WTC11 (cell line): ENCODE measurements at regions not wholly inside any gene's neighbourhood (a gene's known extent, or its start where the extent isn't known, plus 50 kb on each side); places are given as distances from the start of the nearest gene placed in this dataset.
"Not testable (repeated sequence)": the region's sequence is repeated elsewhere in the genome, so short reads cannot be mapped to it uniquely, and the experiment has no call there.

Source experiments
- ATAC-seq: fragments of 200-7000 bp; cut with Tn5 transposase; 2 replicates; pipeline ENCODE4 v1.10.0; 2021; ENCODE audit warnings: mild to moderate bottlenecking, moderate library complexity
- CTCF ChIA-PET: fragments of 300-600 bp; sonication (Branson Sonifier 250); formaldehyde crosslinking; loops from one replicate; lab custom pipeline; 2021; ENCODE audit warnings: antibody characterized with exemption; lab: Charles Lee
- POLR2A ChIA-PET: fragments of 350-600 bp; sonication (Branson Sonifier 250); formaldehyde crosslinking; loops from one replicate; lab custom pipeline; 2021; ENCODE audit warnings: antibody characterized with exemption; lab: Charles Lee
- DNase-seq: peaks from one replicate; pipeline ENCODE4 v3.0.0; 2021; ENCODE audit warnings: low spot score
- H3K27ac Mint-ChIP-seq: 2 replicates; pipeline ENCODE4 v1.8.0; 2021; ENCODE audit warnings: mixed read lengths
- H3K27me3 Mint-ChIP-seq: 2 replicates; pipeline ENCODE4 v1.8.0; 2021; ENCODE audit warnings: low read depth, mild to moderate bottlenecking, moderate library complexity, mixed read lengths
- H3K36me3 Mint-ChIP-seq: 2 replicates; pipeline ENCODE4 v1.8.0; 2021; ENCODE audit warnings: mixed read lengths
- H3K4me1 Mint-ChIP-seq: 2 replicates; pipeline ENCODE4 v1.8.0; 2022; ENCODE audit warnings: mixed read lengths
- H3K4me3 Mint-ChIP-seq: 2 replicates; pipeline ENCODE4 v1.8.0; 2021; ENCODE audit warnings: mild to moderate bottlenecking, moderate library complexity, mixed read lengths
- H3K9me3 Mint-ChIP-seq: 2 replicates; pipeline ENCODE4 v1.8.0; 2021; ENCODE audit warnings: mixed read lengths
- ATF1 ChIP-seq: sonication (generic); formaldehyde crosslinking; IDR thresholded peaks from 2 replicates; pipeline ENCODE4 v1.8.1; 2023; ENCODE audit warnings: mild to moderate bottlenecking, moderate library complexity, missing genetic modification reagents
- CREB1 ChIP-seq: sonication (generic); formaldehyde crosslinking; IDR thresholded peaks from 2 replicates; pipeline ENCODE4 v1.8.0; 2023; ENCODE audit warnings: mild to moderate bottlenecking, missing genetic modification reagents
- GABPB1 ChIP-seq: sonication (generic); formaldehyde crosslinking; IDR thresholded peaks from 2 replicates; pipeline ENCODE4 v1.8.1; 2023; ENCODE audit warnings: mild to moderate bottlenecking, missing genetic modification reagents
- NFYB ChIP-seq: sonication (generic); formaldehyde crosslinking; conservative IDR thresholded peaks from 2 replicates; pipeline ENCODE4 v1.8.0; 2022; ENCODE audit warnings: low read depth, missing genetic modification reagents
- NR1H2 ChIP-seq: sonication (generic); formaldehyde crosslinking; IDR thresholded peaks from 2 replicates; pipeline ENCODE4 v1.9.0; 2021; ENCODE audit warnings: mild to moderate bottlenecking, moderate library complexity, missing genetic modification reagents
- SMAD3 ChIP-seq: sonication (generic); formaldehyde crosslinking; IDR thresholded peaks from 2 replicates; pipeline ENCODE4 v1.8.0; 2022; ENCODE audit warnings: missing genetic modification reagents, mild to moderate bottlenecking, borderline replicate concordance
- ZNF121 ChIP-seq: sonication (generic); formaldehyde crosslinking; IDR thresholded peaks from 2 replicates; pipeline ENCODE4 v1.8.0; 2023; ENCODE audit warnings: missing genetic modification reagents
- TF ChIP-seq, protein P1 (sequence below): sonication (generic); formaldehyde crosslinking; IDR thresholded peaks from 2 replicates; pipeline ENCODE4 v1.8.0; 2022; ENCODE audit warnings: missing genetic modification reagents
- TF ChIP-seq, protein P2 (sequence below): sonication (generic); formaldehyde crosslinking; IDR thresholded peaks from 2 replicates; pipeline ENCODE4 v1.8.1; 2023; ENCODE audit warnings: mild to moderate bottlenecking, missing genetic modification reagents
- TF ChIP-seq, protein P3 (sequence below): sonication (generic); formaldehyde crosslinking; IDR thresholded peaks from 2 replicates; pipeline ENCODE4 v1.8.1; 2022; ENCODE audit warnings: mild to moderate bottlenecking, moderate library complexity, missing genetic modification reagents
- TF ChIP-seq, protein P4 (sequence below): sonication (generic); formaldehyde crosslinking; conservative IDR thresholded peaks from 2 replicates; pipeline ENCODE4 v1.8.1; 2023; ENCODE audit warnings: mild to moderate bottlenecking, low read depth, missing genetic modification reagents, moderate library complexity

DNA sequence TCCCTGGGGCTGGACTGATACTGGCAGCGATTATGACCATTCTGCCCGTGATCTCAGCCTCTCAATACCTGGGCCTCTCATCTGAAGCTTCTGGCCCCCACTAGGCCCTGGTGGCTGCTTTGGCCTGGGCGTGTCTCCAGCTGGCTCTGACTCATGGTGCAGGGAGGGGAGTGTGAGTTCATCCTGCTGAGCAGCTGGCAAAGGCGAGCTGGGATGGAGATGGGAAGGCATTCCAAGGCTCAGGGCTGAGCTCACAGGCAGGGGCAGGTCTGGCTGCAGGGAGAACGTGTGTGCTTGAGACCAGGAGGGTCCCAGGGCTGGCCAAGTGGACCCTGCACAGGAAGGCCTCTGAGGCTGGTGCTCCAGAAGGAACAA is 221.8 kb downstream of the TMEM121 start (continued):
- TF ChIP-seq, protein P1, sequence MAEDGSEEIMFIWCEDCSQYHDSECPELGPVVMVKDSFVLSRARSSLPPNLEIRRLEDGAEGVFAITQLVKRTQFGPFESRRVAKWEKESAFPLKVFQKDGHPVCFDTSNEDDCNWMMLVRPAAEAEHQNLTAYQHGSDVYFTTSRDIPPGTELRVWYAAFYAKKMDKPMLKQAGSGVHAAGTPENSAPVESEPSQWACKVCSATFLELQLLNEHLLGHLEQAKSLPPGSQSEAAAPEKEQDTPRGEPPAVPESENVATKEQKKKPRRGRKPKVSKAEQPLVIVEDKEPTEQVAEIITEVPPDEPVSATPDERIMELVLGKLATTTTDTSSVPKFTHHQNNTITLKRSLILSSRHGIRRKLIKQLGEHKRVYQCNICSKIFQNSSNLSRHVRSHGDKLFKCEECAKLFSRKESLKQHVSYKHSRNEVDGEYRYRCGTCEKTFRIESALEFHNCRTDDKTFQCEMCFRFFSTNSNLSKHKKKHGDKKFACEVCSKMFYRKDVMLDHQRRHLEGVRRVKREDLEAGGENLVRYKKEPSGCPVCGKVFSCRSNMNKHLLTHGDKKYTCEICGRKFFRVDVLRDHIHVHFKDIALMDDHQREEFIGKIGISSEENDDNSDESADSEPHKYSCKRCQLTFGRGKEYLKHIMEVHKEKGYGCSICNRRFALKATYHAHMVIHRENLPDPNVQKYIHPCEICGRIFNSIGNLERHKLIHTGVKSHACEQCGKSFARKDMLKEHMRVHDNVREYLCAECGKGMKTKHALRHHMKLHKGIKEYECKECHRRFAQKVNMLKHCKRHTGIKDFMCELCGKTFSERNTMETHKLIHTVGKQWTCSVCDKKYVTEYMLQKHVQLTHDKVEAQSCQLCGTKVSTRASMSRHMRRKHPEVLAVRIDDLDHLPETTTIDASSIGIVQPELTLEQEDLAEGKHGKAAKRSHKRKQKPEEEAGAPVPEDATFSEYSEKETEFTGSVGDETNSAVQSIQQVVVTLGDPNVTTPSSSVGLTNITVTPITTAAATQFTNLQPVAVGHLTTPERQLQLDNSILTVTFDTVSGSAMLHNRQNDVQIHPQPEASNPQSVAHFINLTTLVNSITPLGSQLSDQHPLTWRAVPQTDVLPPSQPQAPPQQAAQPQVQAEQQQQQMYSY (CRISPR knock-in tag): no peak

DNA sequence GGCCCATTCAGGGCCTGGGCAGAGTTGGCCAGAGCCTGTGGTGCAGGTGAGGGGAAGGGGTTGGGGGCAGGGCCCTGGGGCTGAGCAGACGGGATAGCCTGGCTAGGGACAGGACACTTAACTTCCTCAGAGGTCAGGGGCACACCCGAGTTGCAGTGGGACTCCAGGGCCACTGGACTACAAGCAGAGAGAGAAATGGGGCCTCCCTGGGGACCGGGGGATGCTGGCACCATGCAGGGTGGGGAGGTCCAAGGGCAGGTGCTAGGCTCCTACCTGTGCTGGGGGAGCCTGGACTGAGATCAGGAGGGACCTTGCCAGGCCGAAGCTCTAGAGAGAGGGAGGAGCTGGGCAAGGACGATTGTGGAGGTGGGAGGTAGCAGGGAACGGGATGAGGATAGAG is 222.3 kb downstream of the TMEM121 start:
- H3K4me3 Mint-ChIP-seq, H3K27ac Mint-ChIP-seq, CTCF ChIA-PET, H3K27me3 Mint-ChIP-seq, H3K4me1 Mint-ChIP-seq, DNase-seq, ATAC-seq, POLR2A ChIA-PET: not testable (repeated sequence)
- H3K9me3 Mint-ChIP-seq: peaks cover 17% of the 10 kb centered on the region
- peaks cover 38% of the 10 kb centered on the region for H3K36me3 Mint-ChIP-seq

DNA sequence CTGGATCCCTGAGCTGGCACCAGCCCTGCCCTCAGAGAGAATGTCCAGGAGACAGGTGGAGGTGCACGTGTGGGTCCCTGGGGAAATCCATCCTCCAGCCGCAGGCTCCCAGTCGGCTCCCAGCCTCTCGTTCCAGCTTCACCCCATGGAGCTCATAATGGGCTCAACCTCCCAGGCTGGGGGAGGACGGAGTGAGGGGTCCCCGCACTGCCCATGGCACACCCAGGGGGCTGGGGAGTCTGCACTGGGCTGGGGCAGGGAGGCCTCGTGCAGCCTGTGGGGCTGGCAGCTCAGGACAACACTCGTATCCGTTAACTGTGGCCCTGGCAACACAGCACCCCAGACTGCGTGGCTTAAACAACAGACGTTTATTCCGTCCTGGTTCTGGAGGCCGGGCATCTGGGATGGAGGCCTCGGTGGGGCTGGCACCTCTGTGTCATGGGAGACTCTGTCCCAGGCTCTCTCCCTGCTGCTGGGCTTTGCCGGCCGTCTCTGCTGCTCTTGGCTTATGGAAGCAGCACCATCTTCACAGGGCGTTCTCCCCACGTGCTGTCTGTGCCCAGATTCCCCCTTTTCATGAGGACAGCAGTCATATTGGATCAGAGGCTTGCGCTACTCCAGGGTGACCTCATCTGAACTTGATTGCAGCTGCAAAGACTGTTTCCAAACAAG is 223.6 kb downstream of the TMEM121 start:
- ATAC-seq, DNase-seq, H3K4me1 Mint-ChIP-seq, H3K27ac Mint-ChIP-seq, POLR2A ChIA-PET, CTCF ChIA-PET, H3K4me3 Mint-ChIP-seq: not testable (repeated sequence)
- Mint-ChIP-seq H3K36me3 (peaks cover 47% of the 10 kb centered on the region), H3K9me3 (peaks cover 28% of the 10 kb centered on the region), H3K27me3 (peaks cover 12% of the 10 kb centered on the region)

DNA sequence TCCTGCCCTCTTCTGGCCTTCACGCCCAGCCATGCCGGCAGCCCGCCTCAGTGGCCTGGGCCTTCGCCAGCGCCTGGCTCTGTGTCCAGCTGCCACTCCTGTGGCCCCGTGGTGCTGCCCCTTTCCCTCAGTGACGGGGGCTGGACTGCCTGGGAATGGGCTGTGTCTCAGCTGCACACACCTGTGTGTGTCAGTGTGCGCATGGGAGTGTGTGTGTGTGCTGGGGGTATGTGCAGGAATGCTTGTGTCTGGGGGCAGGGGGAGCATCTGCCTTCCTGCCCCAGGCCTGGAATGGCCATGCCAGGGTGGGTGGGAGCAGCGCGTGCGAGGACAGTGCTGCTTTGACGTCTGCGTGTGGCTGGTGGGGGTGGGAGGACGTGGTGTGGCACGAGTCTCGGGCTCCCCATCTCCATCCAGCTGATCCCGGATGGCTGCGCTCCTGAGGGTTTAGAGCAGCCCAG is 224.9 kb downstream of the TMEM121 start:
- Mint-ChIP-seq H3K27me3 (peaks cover 12% of the 10 kb centered on the region), H3K9me3 (peaks cover 34% of the 10 kb centered on the region), H3K36me3 (peaks cover 43% of the 10 kb centered on the region)
- H3K27ac Mint-ChIP-seq, POLR2A ChIA-PET, ATAC-seq, H3K4me3 Mint-ChIP-seq, H3K4me1 Mint-ChIP-seq, CTCF ChIA-PET, DNase-seq: not testable (repeated sequence)

DNA sequence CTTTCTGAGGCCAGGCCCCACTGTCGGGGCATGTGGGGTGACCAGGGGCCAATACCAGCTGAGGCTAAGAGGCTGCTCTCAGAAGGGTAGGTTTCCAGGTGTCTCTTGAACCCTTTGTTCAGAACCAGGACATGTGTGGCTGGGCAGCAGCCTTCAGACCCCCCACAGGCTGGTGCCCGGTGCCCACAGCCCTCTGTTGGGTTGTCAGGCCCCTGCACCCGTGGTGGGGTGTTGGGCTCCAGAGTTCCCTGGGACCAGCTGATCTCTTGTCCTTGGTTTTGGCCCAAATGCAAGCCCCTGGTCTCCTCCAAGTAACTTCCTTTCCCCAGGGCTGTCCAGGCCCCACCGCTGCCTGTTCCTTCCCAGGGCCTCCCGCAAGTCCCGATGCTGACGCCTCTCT is 226.0 kb downstream of the TMEM121 start:
- H3K27ac Mint-ChIP-seq, POLR2A ChIA-PET, H3K4me1 Mint-ChIP-seq, H3K4me3 Mint-ChIP-seq, DNase-seq, CTCF ChIA-PET, ATAC-seq: not testable (repeated sequence)
- Mint-ChIP-seq H3K36me3 (peaks cover 44% of the 10 kb centered on the region), H3K9me3 (peaks cover 42% of the 10 kb centered on the region), H3K27me3 (peaks cover 16% of the 10 kb centered on the region)

DNA sequence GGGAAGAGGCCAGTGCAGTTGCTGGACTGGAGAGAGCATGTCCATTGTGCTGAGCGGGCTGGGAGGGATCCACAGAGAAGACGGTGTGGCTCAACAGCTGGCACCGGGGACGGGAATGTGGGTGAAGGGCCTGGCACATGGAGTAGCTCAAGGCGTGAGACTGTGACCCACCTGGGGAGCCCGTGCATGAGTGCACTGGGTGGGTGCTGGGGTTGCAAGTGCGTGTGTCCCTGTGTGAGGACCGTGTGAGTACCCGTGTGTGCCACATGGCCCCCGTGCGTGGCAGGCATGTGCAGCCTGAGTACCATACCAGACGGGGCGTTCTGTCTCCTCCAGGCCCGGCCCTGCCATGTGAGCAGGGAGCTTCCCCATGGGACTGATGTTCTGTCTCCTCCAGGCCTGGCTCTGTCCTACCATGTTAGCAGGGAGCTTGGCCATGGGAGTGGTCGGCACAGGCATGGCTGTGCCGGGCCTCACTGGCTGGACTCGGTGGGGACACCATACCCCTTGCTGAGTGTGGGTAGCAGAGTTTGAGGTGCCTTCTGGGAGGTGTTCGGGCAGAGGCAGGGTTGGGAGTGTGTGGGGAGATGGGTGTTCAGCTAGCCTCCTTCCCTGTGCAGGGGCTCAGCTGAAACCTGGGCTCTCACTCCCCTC is 234.4 kb downstream of the TMEM121 start:
- ATAC-seq: no peak
- peaks cover 10% of the 10 kb centered on the region for H3K27me3 Mint-ChIP-seq
- POLR2A ChIA-PET: no interaction called here
- TF ChIP-seq, protein P2, sequence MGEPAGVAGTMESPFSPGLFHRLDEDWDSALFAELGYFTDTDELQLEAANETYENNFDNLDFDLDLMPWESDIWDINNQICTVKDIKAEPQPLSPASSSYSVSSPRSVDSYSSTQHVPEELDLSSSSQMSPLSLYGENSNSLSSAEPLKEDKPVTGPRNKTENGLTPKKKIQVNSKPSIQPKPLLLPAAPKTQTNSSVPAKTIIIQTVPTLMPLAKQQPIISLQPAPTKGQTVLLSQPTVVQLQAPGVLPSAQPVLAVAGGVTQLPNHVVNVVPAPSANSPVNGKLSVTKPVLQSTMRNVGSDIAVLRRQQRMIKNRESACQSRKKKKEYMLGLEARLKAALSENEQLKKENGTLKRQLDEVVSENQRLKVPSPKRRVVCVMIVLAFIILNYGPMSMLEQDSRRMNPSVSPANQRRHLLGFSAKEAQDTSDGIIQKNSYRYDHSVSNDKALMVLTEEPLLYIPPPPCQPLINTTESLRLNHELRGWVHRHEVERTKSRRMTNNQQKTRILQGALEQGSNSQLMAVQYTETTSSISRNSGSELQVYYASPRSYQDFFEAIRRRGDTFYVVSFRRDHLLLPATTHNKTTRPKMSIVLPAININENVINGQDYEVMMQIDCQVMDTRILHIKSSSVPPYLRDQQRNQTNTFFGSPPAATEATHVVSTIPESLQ (CRISPR knock-in tag): no peak
- TF ChIP-seq CREB1 (CRISPR knock-in tag) (no peak), GABPB1 (CRISPR knock-in tag) (no peak), ZNF121 (CRISPR knock-in tag) (no peak), NFYB (CRISPR knock-in tag) (no peak), SMAD3 (CRISPR knock-in tag) (no peak), NR1H2 (no peak), ATF1 (CRISPR knock-in tag) (no peak)
- TF ChIP-seq, protein P3, sequence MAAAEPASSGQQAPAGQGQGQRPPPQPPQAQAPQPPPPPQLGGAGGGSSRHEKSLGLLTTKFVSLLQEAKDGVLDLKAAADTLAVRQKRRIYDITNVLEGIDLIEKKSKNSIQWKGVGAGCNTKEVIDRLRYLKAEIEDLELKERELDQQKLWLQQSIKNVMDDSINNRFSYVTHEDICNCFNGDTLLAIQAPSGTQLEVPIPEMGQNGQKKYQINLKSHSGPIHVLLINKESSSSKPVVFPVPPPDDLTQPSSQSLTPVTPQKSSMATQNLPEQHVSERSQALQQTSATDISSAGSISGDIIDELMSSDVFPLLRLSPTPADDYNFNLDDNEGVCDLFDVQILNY (CRISPR knock-in tag): no peak
- TF ChIP-seq, protein P4, sequence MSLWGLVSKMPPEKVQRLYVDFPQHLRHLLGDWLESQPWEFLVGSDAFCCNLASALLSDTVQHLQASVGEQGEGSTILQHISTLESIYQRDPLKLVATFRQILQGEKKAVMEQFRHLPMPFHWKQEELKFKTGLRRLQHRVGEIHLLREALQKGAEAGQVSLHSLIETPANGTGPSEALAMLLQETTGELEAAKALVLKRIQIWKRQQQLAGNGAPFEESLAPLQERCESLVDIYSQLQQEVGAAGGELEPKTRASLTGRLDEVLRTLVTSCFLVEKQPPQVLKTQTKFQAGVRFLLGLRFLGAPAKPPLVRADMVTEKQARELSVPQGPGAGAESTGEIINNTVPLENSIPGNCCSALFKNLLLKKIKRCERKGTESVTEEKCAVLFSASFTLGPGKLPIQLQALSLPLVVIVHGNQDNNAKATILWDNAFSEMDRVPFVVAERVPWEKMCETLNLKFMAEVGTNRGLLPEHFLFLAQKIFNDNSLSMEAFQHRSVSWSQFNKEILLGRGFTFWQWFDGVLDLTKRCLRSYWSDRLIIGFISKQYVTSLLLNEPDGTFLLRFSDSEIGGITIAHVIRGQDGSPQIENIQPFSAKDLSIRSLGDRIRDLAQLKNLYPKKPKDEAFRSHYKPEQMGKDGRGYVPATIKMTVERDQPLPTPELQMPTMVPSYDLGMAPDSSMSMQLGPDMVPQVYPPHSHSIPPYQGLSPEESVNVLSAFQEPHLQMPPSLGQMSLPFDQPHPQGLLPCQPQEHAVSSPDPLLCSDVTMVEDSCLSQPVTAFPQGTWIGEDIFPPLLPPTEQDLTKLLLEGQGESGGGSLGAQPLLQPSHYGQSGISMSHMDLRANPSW (CRISPR knock-in tag): no peak

More for the DNA sequence above, 234.4 kb downstream of the TMEM121 start:
- Mint-ChIP-seq H3K36me3 (peaks cover 38% of the 10 kb centered on the region), H3K4me1 (no peaks in the 10 kb centered on the region), H3K27ac (no peak overlapping the region), H3K9me3 (peaks cover 46% of the 10 kb centered on the region), H3K4me3 (no peak overlapping the region)
- DNase-seq: no peak
- CTCF ChIA-PET: no interaction called here
